T-helper 22 cell (primary cell): ENCODE measurements at regions not wholly inside any gene's neighbourhood (a gene's known extent, or its start where the extent isn't known, plus 50 kb on each side); places are given as distances from the start of the nearest gene placed in this dataset.
"Not testable (repeated sequence)": the region's sequence is repeated elsewhere in the genome, so short reads cannot be mapped to it uniquely, and the experiment has no call there.

Experiments used
- DNase-seq: peaks from one replicate; pipeline ENCODE4 v3.0.0-alpha.2; 2020; ENCODE audit warnings: low read depth

DNA sequence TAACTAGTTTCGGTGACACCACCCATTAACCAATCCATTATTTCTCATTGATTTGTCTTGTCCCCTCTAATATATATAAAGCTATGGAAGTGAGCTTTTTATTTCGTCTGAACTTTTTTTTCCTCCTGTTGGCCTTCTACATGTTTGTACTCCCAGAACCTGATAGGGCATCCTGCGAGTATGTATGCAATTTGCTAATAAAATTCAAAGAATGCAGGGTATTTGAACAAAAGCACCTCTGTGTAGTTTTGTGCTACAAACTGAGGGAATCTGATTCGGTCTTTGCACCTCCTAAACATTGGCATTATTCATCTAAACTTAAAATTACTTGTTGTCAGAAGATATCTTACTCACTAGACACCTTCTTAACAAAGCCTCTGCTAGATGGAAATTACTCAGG is 242.9 kb upstream of the TMEFF2 start:
- no peak for DNase-seq

DNA sequence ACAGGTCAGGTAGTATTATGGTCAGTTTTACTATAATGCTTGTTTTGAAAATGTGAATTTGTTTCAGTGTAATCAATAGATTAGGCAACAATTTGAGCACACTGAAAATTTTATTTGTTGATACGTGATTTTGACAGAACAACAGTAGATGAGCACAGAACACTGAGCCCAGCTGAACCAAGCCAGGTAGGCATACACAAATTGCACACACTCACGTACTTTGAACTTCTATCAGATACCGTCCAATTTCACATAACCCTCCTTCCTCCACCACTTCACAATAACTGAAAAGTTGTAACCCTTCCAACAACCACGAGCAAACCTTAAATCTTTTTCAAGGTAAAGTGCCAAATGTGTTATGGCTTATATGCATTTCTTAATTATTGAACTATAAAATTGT is 229.5 kb upstream of the TMEFF2 start:
- DNase-seq = no peak

DNA sequence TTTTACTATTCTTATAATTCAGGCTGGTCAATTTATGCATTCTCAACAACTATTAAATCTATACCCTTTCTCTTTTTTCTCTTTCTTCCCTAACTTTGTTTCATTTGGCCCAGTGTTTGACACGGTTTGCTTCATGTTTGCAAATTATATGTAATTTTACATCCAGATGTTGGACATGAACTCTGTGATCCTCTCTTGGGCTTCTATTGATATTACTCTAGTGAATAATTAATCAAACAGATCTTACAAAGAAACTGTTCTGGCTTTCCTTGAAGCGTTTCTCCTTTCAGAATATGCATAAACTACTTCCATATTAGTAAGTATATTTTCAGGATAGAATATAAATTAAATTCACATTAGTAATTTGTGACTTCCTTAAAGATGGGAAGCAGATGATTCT is 225.1 kb upstream of the TMEFF2 start:
- DNase-seq = no peak

DNA sequence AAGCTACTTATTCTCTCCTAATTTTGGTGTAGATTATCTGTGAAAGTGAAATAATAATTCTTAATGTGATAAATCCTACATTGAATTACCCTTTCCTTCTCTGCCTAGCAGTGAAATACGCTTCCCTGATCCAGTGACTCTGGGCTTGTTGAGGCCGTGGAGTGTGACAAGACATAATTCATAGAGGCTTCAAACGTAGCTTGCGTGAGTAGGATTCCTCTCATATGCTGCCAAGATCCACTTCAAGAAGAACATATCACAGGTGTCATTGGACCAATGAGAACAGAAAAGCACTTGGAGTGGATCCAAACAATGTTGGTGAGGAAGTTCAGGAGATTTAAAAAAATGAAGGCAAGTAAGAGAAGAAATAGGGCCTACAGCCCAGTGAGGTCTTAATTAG is 221.3 kb upstream of the TMEFF2 start:
- DNase-seq = no peak

DNA sequence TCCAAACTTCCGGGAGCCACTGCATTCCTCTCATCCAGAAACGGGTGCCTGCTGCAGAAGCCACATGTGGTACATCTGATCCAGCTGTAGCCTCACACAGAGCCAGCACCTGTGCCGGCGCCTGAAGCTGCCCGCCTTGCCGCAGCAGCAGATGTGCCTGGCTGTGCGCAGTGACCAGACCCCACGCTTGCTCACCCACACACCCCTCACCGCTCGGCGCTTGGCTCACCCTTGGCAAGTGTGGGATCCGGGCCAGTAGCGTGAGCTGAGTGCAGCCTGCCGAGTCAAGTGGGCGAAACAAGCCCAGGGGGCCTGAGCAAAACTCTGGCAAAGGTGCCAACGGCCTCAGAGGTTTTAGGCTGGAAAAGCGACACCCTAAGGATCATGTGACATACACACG is 220.1 kb upstream of the TMEFF2 start:
- no peak for DNase-seq

DNA sequence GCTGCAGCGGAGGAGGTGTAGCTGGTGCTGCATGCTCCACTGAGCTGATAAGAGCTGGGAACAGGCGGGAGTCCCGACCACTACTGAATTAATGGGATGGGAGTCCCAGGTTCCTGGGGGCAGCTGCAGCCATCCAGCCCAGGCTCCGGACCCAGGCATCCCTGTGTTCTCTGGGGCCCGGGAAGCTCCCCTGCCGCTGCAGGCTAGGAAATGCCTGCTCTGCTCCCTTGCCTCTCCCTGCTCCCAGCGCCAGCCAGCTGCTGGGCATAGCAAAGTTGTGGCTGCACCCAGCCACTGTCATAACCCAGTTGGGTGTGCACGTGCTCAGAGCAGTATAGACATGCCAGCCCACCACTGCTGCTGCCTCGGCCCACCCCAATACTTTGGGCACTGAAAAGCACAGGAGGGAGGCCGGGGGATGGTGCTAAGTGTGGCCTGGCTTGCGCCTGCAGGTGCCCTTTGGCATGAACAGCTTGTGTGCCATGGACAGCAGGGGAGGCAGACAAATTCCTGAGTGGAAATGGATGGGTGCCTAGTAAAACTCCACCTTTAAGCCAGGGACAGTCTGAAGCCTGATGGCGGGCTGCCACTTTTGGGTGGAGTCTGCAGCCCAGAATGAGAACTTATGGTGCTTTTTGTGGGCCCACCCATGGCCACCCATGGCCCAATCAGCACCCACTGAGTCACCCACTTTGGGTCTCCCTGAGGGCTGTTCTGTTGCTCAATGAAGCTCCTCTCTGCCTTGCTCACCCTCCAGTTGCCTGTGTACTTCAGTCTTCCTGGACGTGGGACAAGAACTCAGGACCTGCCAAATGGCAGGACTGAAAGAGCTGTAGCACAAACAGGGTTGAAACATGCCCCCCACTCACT is 219.3 kb upstream of the TMEFF2 start:
- DNase-seq = no peak

DNA sequence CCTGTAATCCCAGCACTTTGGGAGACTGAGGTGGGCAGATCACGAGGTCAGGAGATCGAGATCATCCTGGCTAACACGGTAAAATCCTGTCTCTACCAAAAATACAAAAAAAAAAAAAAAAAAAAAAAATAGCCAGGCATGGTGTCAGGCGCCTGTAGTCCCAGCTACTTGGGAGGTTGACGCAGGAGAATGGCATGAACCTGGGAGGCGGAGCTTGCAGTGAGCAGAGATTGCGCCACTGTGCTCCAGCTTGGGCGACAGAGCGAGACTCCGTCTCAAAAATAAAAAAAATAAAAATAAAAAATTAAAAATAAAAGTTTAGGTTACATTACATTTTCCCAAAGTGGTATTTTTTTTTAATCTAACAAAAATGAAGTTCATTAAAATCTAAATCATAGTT is 218.1 kb upstream of the TMEFF2 start:
- DNase-seq = not testable (repeated sequence)

DNA sequence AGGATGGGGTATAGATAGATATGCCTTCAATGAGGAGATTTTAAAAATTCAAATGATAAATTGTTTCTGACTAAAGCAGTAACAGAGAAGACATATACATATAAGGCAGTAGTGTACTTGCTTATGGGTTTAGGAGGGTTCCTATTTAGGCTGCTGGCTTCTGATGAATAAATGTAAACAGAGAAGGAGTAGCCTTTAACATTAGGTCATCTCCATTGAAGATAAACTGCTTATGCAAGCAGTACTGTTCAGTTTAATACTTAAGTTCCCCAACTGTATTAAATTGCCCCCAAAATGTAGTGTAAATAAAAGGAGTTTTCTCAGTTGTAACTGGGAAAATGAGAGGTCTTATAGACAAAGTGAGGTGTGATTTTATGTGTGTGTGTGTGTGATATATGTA is 217.7 kb upstream of the TMEFF2 start:
- DNase-seq = no peak

DNA sequence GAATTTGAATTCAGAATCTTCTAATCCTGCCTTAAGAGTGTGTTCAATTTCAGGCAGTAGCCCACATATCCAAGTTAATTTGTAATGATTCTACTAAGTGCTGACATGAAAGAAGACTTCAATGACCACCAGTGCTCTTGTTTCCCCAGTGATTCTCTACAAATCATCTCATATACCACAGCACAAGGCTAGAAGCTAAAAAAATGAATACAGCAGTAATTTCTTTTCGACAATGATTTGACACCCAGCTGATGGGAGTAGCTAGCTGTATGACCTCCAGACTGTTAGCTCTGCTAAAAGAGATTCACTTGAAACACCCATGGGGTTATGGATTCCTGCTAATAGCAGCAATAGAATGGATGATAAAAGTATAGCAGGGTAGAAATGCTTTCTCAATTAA is 217.0 kb upstream of the TMEFF2 start:
- no peak for DNase-seq

DNA sequence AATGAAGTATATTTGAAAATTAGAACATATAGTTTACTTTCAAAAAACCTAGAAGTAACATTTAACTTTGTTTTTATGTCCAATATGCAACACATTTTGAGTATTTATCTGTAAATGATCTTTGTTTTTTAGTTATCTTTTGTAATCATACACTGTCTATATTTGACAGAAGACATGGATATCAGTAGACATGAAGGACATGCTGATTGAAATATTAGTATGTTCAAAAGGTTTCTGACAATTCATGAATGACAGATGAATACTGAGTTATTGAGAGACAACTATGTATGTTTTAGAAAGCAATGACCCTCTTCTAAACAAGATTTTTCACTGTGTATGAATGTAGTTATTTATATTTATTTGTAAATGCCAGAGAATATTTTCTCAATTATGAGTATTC is 215.6 kb upstream of the TMEFF2 start:
- no peak for DNase-seq

DNA sequence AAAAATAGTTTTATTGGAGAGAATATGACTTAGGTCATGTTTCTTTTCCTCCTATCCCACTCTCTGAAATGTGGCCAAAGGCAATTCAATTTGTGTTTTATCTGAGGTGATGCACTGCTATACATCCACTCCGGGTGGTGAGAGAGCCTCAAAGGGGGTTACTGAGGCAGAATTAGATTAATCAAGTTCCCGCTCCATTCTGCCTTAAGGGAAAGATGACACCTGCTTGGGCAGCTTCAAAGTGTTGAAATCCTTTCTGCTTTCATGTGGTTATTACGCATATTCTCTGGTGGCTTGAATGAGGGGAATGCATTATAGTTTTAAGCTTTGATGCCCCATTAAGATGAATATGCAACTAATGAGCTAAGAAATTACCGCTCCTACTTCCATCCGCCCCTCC is 213.0 kb upstream of the TMEFF2 start:
- no peak for DNase-seq

DNA sequence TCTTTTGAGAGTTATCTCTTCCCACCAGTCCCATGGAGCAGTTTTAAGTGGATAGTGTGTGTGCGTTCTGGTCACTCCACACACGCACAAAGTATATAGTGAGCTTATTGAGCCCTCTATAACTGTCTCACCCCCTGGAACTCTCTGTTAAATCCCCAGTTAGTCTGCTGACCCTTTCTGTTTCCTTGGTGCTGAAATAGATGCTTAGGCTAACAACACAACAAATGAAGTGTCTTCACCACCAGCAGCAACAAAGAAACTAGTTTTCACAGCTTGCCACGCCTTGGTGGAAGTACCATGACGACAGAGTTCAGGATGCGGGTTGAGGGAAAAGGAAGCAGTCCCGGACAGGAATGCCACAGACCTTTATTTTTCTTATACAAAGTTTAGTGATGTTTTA is 203.5 kb upstream of the TMEFF2 start:
- DNase-seq = no peak

DNA sequence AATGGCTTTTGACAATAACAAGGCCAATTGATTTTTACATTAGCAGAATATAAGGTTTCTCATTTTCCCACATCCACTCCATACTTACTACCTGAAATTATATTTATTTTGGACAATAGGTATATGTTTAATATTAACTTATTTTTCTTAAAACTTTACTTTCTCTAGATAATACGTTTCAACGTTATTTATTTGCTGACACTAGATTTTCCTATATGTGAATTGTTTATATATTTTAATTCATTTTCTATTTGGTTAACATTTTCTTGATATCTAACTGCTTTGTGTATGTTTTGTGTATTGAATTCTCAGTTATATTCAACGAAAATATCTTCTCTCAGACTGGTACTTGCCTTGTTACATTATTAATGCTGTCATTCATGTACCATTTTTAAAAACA is 199.9 kb upstream of the TMEFF2 start:
- no peak for DNase-seq

DNA sequence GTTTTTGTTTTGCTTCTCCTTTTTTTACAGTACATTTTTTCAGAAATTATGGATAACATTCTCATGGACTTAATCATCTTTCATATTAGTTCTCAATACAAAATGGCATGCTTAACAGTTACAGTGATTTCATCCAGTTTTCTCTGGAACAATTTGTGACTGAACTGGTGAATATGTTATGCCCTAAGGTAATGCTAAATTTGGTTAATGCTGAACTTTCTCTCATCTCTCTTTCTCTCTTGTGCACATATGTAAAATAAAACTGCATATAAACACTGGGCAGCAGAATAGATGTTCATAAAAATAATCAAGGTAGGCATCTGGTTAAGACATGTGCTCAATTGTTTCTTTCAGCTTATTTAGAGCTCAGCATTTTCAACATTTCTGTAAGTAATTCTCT is 196.3 kb upstream of the TMEFF2 start:
- DNase-seq = no peak

DNA sequence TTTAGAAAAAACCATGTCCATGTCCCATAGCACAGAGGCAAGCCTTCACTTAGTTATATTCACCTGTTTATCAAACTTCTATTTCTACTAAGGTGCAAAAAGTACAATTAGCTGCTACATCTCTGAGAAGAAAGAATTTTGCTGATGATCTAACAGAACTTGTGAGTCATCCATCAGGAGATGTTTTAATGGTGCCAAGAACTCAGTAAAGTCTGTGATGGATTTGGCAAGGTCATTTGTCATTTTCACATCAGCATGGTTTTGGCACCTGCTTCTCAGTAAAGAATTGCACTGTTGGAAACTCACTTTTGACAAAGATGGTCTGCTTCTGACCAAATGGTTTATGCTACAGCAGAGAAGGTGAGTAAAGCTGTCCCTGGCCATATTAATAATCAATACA is 195.7 kb upstream of the TMEFF2 start:
- DNase-seq = no peak

DNA sequence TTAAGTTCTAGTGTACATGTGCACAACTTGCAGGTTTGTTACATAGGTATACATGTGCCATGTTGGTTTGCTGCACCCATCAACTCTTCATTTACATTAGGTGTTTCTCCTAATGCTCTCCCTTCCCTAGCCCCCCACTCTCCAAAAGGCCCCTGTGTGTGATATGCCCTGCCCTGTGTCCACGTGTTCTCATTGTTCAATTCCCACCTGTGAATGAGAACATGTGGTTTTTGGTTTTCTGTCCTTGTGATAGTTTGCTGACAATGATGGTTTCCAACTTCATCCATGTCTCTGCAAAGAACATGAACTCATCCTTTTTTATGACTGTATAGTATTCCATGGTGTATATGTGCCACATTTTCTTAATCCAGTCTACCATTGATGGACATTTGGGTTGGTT is 189.5 kb upstream of the TMEFF2 start:
- not testable (repeated sequence) for DNase-seq

DNA sequence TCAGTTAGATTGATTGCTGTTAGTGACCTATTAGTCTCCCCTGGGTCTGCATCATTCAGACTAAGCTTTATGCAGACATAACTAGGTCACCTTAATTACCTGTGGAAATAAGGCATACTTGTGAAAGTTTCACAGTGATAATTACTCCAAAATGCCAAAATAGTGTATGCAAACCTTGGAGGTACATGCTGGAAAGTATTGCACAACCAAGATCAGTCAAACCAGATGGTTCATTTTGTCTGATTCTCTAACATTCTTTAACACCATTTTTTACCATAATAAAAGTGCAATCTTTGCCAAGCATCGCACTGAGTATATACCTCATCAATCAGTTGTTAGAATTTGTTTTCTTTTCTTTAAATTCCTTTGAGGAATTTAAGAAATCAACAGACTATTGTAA is 186.3 kb upstream of the TMEFF2 start:
- DNase-seq = no peak

DNA sequence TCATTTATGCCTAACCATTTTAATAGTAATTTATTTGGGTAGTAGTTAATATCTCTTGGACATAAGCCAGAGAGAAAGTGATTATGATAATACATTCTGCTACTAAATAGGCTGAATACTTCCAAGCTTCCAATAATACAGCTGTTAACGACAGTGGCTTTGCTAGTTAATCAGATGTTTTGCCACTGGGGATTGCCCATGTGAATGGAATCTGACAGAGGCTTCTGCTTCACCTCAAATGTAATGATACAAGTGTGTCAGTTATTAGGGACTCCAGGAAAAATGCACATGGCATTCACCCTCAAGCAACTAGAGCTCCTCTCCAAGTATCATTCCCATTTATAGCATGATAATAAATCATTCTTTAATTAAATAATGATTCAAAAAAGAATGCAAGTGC is 185.0 kb upstream of the TMEFF2 start:
- DNase-seq = no peak

DNA sequence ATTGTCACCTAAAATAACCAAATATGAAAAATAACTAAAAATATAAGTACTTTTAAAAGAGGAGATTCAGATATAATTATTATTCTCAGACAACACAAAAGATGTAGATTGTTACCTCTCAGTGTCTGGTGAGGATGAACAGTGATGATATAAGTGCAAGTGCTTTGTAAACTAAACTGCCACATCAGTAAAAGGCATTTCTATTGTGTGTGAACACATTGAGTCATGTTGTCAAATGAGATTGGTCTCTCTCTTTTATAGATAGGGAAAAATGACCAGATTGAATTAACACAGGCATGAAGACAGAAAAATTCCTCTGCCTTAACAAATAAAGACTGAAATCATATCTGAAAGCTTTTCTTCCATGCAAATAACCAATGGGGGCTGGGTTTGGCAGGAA is 182.4 kb upstream of the TMEFF2 start:
- no peak for DNase-seq

DNA sequence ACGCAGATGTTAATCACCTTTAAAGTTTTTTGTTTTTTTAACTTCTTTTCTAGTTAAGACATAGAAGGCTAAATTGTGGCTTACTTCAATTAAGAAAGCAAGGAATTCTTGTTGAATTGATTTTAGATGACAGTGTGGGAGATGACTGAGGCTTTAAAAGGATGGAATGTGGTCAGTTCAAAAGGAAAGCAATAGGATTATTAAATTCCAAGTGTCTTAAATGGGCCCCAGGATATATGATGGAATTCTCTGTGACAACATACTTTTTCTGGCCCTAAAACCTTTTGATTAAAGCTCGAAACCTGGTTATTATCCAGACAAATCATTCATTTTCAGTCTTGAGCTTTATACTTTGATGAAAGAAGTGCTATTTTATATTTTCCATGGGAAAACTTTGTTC is 179.0 kb upstream of the TMEFF2 start:
- no peak for DNase-seq

DNA sequence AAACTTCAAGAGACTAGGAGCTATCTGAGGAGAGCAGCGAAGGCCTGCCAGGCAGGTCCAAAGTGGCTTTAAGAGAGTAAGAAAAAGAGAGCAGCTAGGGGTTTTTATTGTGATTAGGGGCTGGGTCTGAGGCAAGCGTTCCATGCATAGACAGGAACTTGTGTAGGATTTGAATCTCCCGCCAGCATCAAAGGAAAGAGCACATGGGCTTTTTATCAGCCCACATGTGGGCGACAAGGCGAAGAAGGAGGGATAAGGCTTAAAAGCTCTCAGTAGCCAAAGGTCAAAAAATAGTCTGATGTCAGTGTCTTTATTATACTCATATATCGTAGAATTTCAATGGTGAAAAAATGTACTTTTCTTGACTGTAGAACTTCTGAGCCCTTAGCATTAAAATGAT is 178.5 kb upstream of the TMEFF2 start:
- no peak for DNase-seq

DNA sequence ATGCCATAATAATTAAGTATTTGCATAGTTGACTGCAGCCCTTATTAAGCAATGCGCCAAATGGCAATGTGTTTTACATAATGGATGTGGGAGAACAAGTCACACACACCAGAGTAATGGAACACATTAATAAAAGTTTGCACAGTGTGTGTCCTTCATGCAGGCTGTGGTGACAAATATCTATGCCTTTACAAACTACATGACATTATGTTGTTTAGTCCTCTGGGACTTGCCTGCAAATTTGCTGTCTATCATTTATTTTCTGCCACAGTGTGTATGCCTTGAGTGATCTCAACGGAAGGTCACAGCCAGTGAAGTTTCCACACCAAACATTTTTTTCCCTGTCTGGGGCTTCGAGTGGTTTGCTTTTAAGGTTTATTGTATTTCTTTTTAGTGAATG is 175.2 kb upstream of the TMEFF2 start:
- no peak for DNase-seq

DNA sequence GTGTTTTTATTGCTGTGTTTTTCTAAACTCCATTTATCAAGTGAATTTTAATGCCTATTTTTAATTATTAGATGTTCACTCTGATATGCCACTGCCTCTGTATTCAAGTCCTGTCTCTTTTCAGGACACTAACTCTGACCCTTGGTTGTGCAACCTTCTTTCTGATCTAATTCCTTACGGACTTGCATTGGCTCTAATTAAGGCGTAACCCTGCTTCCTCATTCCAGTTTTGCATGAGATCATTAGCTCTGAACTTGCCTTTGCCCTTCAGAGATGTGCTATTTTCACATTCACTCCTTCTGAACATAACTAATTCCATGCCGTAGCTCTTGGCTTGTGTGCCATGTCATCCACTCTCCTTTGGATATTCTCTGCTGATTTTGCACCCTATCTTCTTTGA is 162.5 kb upstream of the TMEFF2 start:
- no peak for DNase-seq

DNA sequence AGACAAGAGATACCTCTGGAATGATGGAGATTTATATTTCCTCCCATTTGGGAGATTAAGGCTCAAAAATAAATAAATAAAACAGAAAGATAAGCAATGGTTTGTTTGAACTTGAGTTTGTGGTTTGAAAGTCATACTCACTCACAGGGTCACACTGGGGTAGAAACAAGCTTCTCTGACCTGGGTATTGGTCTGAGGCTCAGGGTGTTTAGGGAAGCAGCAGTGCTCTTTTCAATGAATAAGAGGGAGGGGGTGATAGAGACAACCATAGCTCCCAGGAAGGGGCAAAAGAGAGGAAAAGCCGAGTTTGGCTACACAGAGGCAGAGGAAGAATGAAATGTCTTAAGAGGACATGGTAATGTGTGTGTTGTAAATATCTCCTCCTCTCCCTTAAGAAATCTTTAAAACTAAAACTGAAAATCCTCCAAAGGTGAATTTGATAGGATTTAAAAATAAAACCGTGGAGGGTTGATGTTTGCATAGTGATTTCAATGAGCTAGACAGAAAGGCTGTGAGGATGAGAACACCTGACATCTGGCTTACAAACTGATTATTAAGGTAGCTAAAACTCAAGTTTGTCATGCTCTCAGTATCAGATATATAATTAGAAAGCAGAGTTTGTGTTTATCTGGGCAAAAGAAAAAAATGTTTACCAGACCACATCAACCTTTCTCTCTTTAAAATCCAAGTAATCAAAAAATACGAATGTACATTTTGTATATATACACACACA is 159.9 kb upstream of the TMEFF2 start:
- no peak for DNase-seq
